NCI-H446 treated with DMSO at 0.1 percent for 48 hours (cell line): ENCODE measurements at regions not wholly inside any gene's neighbourhood (a gene's known extent, or its start where the extent isn't known, plus 50 kb on each side); places are given as distances from the start of the nearest gene placed in this dataset.

Source experiments
- DNase-seq: peaks from one replicate; lab custom pipeline; 2025; lab: John Stamatoyannopoulos, UW

DNA sequence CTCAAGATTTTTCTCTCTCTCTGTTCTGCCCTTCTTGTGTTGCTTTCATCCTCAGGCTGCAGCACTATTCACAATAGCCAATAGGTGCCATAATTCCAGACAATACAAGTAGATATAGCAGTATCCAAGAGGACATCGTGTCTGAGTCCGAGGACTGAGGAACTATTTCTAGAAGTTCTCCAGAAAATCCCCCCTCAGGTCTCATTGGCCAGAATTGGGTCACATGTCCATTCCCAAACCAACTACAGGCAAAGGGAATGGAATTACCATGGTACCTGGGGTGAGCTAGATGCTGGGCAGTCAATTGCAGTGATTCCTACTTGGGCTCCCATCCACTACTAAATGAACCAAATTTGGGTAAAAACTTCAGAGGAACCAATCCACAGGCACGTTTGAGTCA lies 301.9 kb upstream of the RASGEF1B start:
- no peak for DNase-seq

- DNase-seq, result no peak
These were observed 300.0 kb upstream of the RASGEF1B start for GRCh38 chr4:81771721-81772120.

GRCh38 chr4:81769244-81769643 lies 297.5 kb upstream of the RASGEF1B start:
- no peak for DNase-seq

GRCh38 chr4:81758574-81759264 lies 287.0 kb upstream of the RASGEF1B start:
- no peak for DNase-seq

- DNase-seq, result no peak
These were observed 286.0 kb upstream of the RASGEF1B start for GRCh38 chr4:81757691-81758090.

- DNase-seq, result no peak
These were observed 285.3 kb upstream of the RASGEF1B start for GRCh38 chr4:81756973-81757372.

GRCh38 chr4:81756042-81756441 lies 284.3 kb upstream of the RASGEF1B start:
- DNase-seq, result no peak

GRCh38 chr4:81754169-81754568 lies 282.5 kb upstream of the RASGEF1B start:
- no peak for DNase-seq

- no peak for DNase-seq
These were observed 280.0 kb upstream of the RASGEF1B start for GRCh38 chr4:81751531-81752289.

GRCh38 chr4:81747242-81747930 lies 275.7 kb upstream of the RASGEF1B start:
- DNase-seq, result no peak

- no peak for DNase-seq
These were observed 275.1 kb upstream of the RASGEF1B start for GRCh38 chr4:81746773-81747172.

DNA sequence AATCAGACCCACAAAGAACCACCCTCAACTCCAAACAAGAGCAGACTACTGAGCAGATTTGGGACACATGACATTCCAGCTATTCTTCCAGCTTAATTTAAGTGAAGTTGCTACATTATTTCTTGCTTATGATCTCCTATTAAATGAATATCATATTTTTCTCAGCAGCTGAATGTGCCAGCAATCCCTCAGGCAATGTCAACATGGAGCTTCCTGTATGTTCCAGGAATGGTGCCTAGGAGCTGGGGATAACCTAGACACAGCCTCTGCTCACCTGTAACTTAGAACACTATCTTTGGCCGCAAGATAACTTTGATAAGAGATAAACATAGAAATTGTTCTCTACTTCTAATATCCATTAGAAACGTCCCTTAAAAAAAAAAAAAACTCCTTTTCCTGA lies 274.4 kb upstream of the RASGEF1B start:
- DNase-seq, result no peak

- DNase-seq, result no peak
These were observed 273.3 kb upstream of the RASGEF1B start for GRCh38 chr4:81745050-81745449.

DNA sequence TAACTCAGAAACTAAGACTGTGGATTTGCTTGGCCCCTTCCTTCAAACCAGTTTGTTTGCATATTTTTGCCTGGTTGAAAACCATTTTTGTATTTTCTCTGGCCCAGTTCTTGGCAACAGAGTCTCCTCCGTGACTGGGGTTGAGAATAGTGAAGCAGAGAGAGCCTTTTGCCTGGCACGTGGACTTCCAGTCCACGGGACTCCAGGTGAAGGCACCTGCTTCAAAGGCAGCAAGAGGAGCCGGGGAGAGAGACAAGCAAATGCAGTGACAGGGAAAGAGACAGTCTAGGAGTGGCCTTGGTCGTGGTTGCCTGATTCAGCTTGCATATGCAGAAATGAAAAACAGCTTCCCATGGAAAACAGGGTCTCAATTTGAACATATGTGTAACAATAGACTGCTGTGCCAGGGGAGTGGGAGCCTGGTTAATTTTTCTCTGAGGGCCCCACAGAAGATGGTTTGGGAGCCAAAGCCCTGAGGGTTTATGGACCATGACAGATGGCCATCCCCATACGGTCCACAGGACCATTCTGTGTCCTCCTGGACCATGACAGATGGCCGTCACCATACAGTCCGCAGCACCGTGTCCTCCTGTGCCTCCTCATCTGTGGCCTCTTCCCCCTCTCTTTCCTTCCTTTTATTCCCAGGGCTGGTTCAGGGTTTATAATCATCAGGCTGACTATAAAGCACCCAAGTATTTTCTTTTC lies 272.2 kb upstream of the RASGEF1B start:
- peak; percentile 13 for DNase-seq

DNA sequence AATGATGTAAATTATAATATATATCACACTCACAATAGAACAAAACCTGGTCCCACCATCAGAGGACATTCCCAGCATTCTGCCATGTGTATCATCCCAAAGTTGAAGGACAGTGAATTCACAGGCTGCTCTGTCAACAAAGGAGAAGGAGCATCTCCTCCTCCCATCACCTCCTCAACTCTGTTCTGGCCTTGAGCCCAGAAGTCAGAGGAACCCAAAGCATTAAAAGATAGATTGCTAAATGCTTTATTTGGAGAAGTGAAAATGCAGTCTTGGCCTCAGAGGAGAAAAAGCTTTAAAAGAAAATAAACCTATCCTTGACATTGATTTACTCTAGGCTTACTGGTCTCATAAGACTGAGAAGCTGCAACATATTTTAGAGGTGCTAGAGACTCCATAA lies 268.8 kb upstream of the RASGEF1B start:
- no peak for DNase-seq

GRCh38 chr4:81738891-81739290 lies 267.2 kb upstream of the RASGEF1B start:
- no peak for DNase-seq

DNA sequence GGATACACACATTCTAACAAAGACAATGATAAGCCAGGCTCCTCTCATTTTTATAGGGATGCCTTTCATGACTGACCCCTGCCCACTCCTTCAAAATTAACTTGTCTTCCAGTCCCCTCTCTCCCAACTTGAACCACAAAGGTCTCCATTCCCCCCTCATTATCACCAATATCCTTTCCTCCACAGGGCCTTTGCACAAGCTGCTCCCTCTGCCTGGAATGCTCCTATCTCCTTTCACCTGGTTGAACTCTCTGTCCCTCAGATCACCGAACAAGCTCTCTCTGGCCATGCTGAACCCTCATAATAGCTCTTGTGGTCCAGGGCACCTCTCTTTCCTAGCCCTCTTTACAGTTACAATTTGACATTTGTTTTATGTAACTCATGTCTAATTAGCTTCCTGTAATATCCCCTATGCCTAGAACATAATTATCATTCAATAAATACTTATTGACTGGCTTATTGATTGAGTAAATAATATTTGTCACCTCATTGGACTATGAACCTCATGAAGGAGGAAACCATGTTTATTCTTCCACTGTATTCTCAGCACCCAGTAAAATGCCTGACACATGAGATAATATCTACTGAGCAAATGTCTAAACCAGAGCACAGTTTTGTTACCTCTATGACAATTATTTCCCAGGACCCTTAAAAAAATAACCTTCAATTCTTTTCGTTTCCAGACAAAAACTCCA lies 266.3 kb upstream of the RASGEF1B start:
- no peak for DNase-seq

DNA sequence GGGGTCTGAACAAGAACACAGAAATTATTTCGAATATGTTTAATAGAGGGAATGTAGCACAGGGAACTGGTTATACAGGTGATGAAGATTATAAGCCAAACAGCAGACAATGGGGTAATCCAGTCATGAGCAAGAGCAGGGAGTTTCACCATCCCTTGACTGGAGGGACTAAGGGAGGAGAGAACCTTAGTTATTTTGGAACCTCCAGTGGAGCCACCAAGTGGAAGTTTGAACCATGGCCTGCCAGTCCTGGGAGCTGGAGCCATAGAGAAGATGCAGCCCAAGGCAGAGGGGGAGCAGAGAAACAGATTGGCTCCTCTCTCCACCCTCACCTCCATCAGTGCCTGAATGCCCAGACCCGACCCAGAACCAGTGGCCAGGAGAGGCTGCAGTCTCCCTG lies 264.6 kb upstream of the RASGEF1B start:
- no peak for DNase-seq

GRCh38 chr4:81732980-81733379 lies 261.3 kb upstream of the RASGEF1B start:
- no peak for DNase-seq

DNA sequence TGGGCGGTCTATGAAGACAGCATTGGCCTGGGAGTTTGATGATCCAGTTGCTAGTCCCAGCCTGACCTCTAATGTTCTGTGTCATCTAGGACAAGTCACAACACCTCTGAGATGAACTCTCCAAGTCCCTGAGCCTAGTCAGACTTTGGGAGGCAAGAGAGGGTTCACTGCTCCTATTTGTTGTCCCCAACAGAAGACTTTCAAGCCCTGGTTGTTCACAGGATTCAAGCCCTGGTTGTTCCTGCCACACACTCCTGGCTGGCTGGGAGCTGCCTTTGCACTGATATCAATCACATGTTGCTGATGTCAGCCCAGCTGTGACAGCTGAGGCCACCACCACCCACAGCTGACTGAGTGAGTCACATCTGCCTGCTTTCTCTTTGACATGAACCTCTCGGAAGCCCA lies 253.2 kb upstream of the RASGEF1B start:
- DNase-seq, result no peak

GRCh38 chr4:81723927-81724587 lies 252.3 kb upstream of the RASGEF1B start:
- DNase-seq, result no peak
